Stomach (tissue), 8 donors: ENCODE measurements at regions not wholly inside any gene's neighbourhood (a gene's known extent, or its start where the extent isn't known, plus 50 kb on each side); places are given as distances from the start of the nearest gene placed in this dataset.

Experiments used
- DNase-seq, 2 donors: peaks; one replicate each; pipeline versions ENCODE4 v3.0.0 to v3.0.0-alpha.2; 2013 to 2019
- H3K27ac ChIP-seq, 5 donors: fragments of 200-600 bp in 4 of 5; sonication (generic) in 4 of 5; one replicate each; pipeline ENCODE4 v1.5.1; 2013 to 2019; ENCODE audit warnings: mild to moderate bottlenecking in 1 of 5, moderate library complexity in 1 of 5
- H3K27me3 ChIP-seq, 3 donors: fragments of 200-600 bp; sonication (generic); one replicate each; pipeline ENCODE4 v1.5.1; 2017 to 2019; ENCODE audit warnings: mixed run types in 1 of 3
- H3K36me3 ChIP-seq, 4 donors: fragments of 200-600 bp; sonication (generic); 1 replicate in 3 of 4; 2 replicates in 1 of 4; pipeline ENCODE4 v1.5.1; 2016 to 2019
- H3K4me1 ChIP-seq, 4 donors: fragments of 200-600 bp; sonication (generic); one replicate each; pipeline ENCODE4 v1.5.1; 2016 to 2019
- H3K4me3 ChIP-seq, 4 donors: fragments of 200-600 bp; sonication (generic) in 3 of 4; one replicate each; pipeline ENCODE4 v1.5.1; 2016 to 2019; ENCODE audit warnings: mild to moderate bottlenecking in 1 of 4
- H3K9me3 ChIP-seq, 4 donors: fragments of 200-600 bp; sonication (generic); one replicate each; pipeline ENCODE4 v1.5.1; 2016 to 2019
- EP300 ChIP-seq: sonication (generic); formaldehyde crosslinking; IDR thresholded peaks from one replicate; pipeline ENCODE4 v1.6.1; 2017; ENCODE audit warnings: antibody characterized with exemption
- POLR2A ChIP-seq, 4 donors: fragments of 450-650 bp; IDR thresholded peaks; one replicate each; pipeline ENCODE4 v1.6.1; 2016; ENCODE audit warnings: antibody characterized with exemption in 4 of 4, control low read depth in 2 of 4, mild to moderate bottlenecking in 1 of 4, moderate library complexity in 1 of 4
- POLR2AphosphoS5 ChIP-seq, 3 donors: sonication (generic); formaldehyde crosslinking; IDR thresholded peaks; one replicate each; pipeline ENCODE4 v1.6.1; 2016; ENCODE audit warnings: antibody characterized with exemption in 3 of 3
- WGBS, 5 donors: extraction: QIAGEN DNeasy Blood & Tissue Kit in 3 of 5; methylation state at CpG; one replicate each; pipeline versions ENCODE4 v1.1.5 to v1.1.7; 2013 to 2018; 5-methylcytosine and 5-hydroxymethylcytosine counted together
- intact Hi-C: fragments of 100-400 bp; cut with DNase I; formaldehyde crosslinking; loops from one replicate; pipeline ENCODE4 v1.15.1; 2023; ENCODE audit warnings: low total_unique reads
- TF ChIP-seq, protein P1 (sequence below), 7 experiments: fragments of 450-650 bp in 4 of 7; fragments of 200-600 bp in 3 of 7; sonication (generic) in 3 of 7; IDR thresholded peaks; one replicate each; pipeline ENCODE4 v1.5.1; 2016 to 2019; ENCODE audit warnings: antibody characterized with exemption in 7 of 7, control low read depth in 2 of 7, mild to moderate bottlenecking in 1 of 7
- donor health status: healthy with polysubstance abuse.
- donor health status: Bipolar disorder and iron deficiency.
- donor health status: healthy.

DNA sequence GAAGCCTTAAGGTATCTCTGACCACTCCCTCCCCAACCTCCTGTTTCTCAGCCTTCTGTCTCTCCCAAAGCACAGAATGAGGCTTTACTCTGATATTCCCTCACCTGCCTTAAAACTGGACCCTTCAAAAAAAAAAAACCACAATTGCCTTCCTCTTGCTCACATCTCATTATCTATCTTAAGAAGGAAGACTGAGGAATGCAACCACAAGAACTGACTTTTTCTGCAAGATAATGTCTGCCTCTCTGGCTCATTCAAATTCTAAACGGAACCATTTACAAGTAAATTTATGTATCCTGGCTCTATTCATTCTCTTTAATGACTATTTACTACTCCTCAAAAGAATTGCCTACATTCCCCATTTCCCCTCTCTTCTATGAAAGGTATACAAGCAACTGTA is 545.5 kb upstream of the HTR2C start:
- intact Hi-C loops, result no loop called here
- WGBS, 5 donors, result 21 to 60% (median 49%) methylated on average over 1 of the region's 1 CpG
- no peak for DNase-seq
- H3K27me3 ChIP-seq, result peaks cover 0 to 4% (median 0%) of the 10 kb centered on the region in 3 donors
- TF ChIP-seq POLR2A (IDR thresholded peaks at IDR 0.05) (no peak), EP300 (no peak), POLR2AphosphoS5 (IDR thresholded peaks at IDR 0.05) (no peak)
- TF ChIP-seq, protein P1, sequence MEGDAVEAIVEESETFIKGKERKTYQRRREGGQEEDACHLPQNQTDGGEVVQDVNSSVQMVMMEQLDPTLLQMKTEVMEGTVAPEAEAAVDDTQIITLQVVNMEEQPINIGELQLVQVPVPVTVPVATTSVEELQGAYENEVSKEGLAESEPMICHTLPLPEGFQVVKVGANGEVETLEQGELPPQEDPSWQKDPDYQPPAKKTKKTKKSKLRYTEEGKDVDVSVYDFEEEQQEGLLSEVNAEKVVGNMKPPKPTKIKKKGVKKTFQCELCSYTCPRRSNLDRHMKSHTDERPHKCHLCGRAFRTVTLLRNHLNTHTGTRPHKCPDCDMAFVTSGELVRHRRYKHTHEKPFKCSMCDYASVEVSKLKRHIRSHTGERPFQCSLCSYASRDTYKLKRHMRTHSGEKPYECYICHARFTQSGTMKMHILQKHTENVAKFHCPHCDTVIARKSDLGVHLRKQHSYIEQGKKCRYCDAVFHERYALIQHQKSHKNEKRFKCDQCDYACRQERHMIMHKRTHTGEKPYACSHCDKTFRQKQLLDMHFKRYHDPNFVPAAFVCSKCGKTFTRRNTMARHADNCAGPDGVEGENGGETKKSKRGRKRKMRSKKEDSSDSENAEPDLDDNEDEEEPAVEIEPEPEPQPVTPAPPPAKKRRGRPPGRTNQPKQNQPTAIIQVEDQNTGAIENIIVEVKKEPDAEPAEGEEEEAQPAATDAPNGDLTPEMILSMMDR (IDR thresholded peaks at IDR 0.05), result no peak
- no peaks in the 10 kb centered on the region for H3K36me3 ChIP-seq
- H3K27ac ChIP-seq, result no peak overlapping the region
- no peaks in the 10 kb centered on the region for H3K9me3 ChIP-seq
- H3K4me3 ChIP-seq, result no peak overlapping the region
- H3K4me1 ChIP-seq, result no peaks in the 10 kb centered on the region

DNA sequence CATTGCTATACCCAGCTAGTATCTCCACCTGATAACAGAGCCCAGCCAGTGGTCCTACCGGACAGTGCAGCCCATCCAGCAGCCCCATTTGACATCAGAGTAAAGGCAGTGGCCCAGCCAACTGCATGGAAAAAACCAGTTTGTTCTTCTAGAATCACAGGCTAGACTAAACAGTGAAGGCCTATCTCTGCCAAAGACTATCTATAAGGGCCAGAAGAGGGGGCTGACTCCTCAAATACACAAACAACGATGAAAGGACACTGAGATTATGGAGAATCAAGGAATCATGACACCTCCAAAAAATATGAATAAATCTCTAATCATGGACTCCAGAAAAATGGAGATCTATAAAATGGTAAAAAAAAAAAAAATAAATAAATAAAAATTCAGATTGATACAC is 546.4 kb upstream of the HTR2C start:
- WGBS, 5 donors, result 55 to 83% (median 80%) methylated on average over 2 of the region's 2 CpGs
- Histone ChIP-seq H3K4me3 (no peak overlapping the region), H3K4me1 (no peaks in the 10 kb centered on the region), H3K27me3 (peaks cover 0 to 4% (median 0%) of the 10 kb centered on the region in 3 donors), H3K36me3 (no peaks in the 10 kb centered on the region), H3K27ac (no peak overlapping the region), H3K9me3 (no peaks in the 10 kb centered on the region)
- TF ChIP-seq, protein P1 (IDR thresholded peaks at IDR 0.05), result no peak
- TF ChIP-seq POLR2A (IDR thresholded peaks at IDR 0.05) (no peak), EP300 (no peak), POLR2AphosphoS5 (IDR thresholded peaks at IDR 0.05) (no peak)
- intact Hi-C loops, result no loop called here
- no peak for DNase-seq

DNA sequence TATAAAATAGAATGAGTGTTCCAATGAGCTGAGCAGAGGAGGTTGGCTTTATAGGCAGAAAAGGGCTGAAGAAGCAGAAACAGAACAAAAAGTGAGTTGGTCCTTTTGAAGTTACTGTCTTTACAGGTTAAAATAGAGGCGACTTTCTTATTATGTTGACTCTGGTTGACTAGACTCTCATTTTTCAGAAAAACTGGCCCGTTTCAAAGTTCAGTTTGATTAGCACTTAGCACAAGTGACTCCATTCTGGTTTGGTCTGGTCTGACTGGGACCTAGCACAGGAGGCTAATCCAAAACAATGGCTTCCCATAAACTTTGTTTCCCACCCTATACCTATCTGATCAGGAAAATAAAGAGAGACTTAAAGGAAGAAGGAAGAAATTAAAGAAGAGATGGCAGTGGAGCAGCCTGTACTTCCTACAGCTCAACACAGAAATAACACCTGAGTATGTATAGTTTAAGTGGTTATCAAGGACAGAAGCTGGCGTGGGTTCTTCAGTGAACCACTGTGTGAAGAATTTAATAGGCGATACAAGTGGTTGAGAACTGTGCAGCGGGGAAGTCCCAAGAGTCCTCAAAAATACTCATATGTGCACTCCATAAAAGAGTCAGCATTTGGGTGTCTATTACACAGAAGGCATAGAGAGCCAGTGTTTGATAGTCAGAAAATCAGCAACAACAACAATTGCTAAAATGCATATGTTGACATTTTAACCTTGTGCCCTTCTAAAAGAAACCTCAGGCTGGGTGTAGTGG is 554.8 kb upstream of the HTR2C start:
- Histone ChIP-seq H3K4me3 (no peak overlapping the region), H3K36me3 (no peaks in the 10 kb centered on the region), H3K27me3 (peaks cover 0 to 4% (median 0%) of the 10 kb centered on the region in 3 donors), H3K4me1 (no peaks in the 10 kb centered on the region), H3K27ac (no peak overlapping the region), H3K9me3 (peaks cover 0 to 9% (median 3%) of the 10 kb centered on the region in 4 donors)
- 82 to 90% (median 86%) methylated on average over 5 of the region's 5 CpGs for WGBS, 5 donors
- no peak for DNase-seq
- intact Hi-C loops, result no loop called here
- no peak for TF ChIP-seq POLR2AphosphoS5 (IDR thresholded peaks at IDR 0.05)
- TF ChIP-seq POLR2A (IDR thresholded peaks at IDR 0.05), result no peak
- TF ChIP-seq, protein P1 (IDR thresholded peaks at IDR 0.05), result no peak
- no peak for TF ChIP-seq EP300

DNA sequence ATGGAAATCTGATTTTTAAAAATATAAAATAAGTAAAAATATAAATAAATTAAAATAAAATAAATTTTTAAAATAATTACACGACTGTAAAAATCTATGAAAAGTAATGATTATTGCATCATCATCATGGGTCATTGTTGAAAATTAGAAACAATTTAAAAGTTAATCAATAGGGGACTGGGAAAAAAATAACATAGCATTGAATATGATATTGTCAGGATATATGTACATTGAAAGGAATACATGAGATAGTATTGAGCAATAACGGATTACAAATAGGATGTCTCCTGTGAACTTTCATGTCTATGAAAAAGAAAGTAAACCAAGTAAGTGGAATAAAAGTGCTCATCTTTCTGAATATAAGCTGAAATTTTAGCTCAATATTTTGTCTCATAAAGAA is 566.8 kb upstream of the HTR2C start:
- 84 to 92% (median 85%) methylated on average over 2 of the region's 2 CpGs for WGBS, 5 donors
- Histone ChIP-seq H3K4me1 (no peaks in the 10 kb centered on the region), H3K4me3 (no peak overlapping the region), H3K36me3 (no peaks in the 10 kb centered on the region), H3K9me3 (no peaks in the 10 kb centered on the region), H3K27ac (no peak overlapping the region), H3K27me3 (no peaks in the 10 kb centered on the region)
- TF ChIP-seq POLR2AphosphoS5 (IDR thresholded peaks at IDR 0.05) (no peak), EP300 (no peak), POLR2A (IDR thresholded peaks at IDR 0.05) (no peak)
- TF ChIP-seq, protein P1 (IDR thresholded peaks at IDR 0.05), result no peak
- DNase-seq, result no peak
- intact Hi-C loops, result no loop called here
